ENCODE measurements at regions not wholly inside any gene's neighbourhood (a gene's known extent, or its start where the extent isn't known, plus 50 kb on each side); places are given as distances from the start of the nearest gene placed in this dataset.

- H3K27ac ChIP-seq (ENCODE audit: extremely low read length, insufficient read depth, low read length): no peak overlapping the region
- WGBS (ENCODE audit: low lambda C conversion rate): 86% methylated on average over 6 of the region's 6 CpGs
- no peaks in the 10 kb centered on the region for H3K9me3 ChIP-seq (ENCODE audit: low read length)
- peaks cover 99% of the 10 kb centered on the region for H3K4me1 ChIP-seq (ENCODE audit: insufficient read depth, low read length)
- peaks cover 3 to 43% of the 10 kb centered on the region in 2 experiments; a peak in 4 of 5 replicates for H3K36me3 ChIP-seq (replicated peaks in 1 of 2; ENCODE audit: control insufficient read depth in 1 of 2, insufficient read depth in 2 of 2, low read length in 2 of 2)
- ChIA-PET POLR2A (interaction anchor here (1.2 to 5.5 kb wide), 2 partner anchors 8 to 15 kb away, joined by 7 to 35 read pairs; no protein-coding TSS in a partner anchor), CTCF (ENCODE audit: low intra/inter-chr PET ratio, low total read pairs) (no interaction called here)
- ATAC-seq (no peak), DNase-seq (ENCODE audit: low spot score) (no peak), FAIRE-seq (no peak)
- H3K79me2 ChIP-seq (ENCODE audit: insufficient read depth, low read length): peaks cover 98% of the 10 kb centered on the region
- H2AFZ ChIP-seq (ENCODE audit: low read length): no peak overlapping the region
- intact Hi-C loops (cut with micrococcal nuclease; ENCODE audit: unreplicated experiment) (no loop called here), in situ Hi-C loops (cut with HindIII; ENCODE audit: extremely low pct_ligation_motif_present, low pct_unique_long_range_greater_than_20kb) (no loop called here)
- no peaks in the 10 kb centered on the region for H3K27me3 ChIP-seq (ENCODE audit: control insufficient read depth in 1 of 2, insufficient read depth in 2 of 2, low read length in 2 of 2)
- TF ChIP-seq YEATS4 (CRISPR knock-in tag; IDR thresholded peaks at IDR 0.05; ENCODE audit: borderline replicate concordance): no peak
- TF ChIP-seq ZNF788 (CRISPR knock-in tag; IDR thresholded peaks at IDR 0.05; ENCODE audit: borderline replicate concordance): no peak
- TF ChIP-seq SMAD9 (CRISPR knock-in tag; IDR thresholded peaks at IDR 0.05): no peak
- TF ChIP-seq HHEX (CRISPR knock-in tag; IDR thresholded peaks at IDR 0.05): no peak
- no peak for TF ChIP-seq ARID5B (CRISPR knock-in tag; IDR thresholded peaks at IDR 0.05)
- TF ChIP-seq KLF11 (CRISPR knock-in tag; IDR thresholded peaks at IDR 0.05): no peak
- no peak for TF ChIP-seq ZSCAN9 (CRISPR knock-in tag; IDR thresholded peaks at IDR 0.05; ENCODE audit: borderline replicate concordance)
- TF ChIP-seq NFKB2 (CRISPR knock-in tag; IDR thresholded peaks at IDR 0.05; ENCODE audit: borderline replicate concordance): no peak
- no peak for TF ChIP-seq E2F1 (CRISPR knock-in tag; IDR thresholded peaks at IDR 0.05)
- no peak for TF ChIP-seq ZNF672 (CRISPR knock-in tag; IDR thresholded peaks at IDR 0.05)
- H3K9ac ChIP-seq (ENCODE audit: insufficient read depth, low read depth, low read length): no peak overlapping the region
- no peak overlapping the region for H3K4me2 ChIP-seq (ENCODE audit: low read depth, low read length)
- no peak overlapping the region for H3K4me3 ChIP-seq (replicated peaks in 1 of 3; ENCODE audit: insufficient read depth in 1 of 3, low read depth in 2 of 3, low read length in 3 of 3)
- BruUV-seq (replicated peaks): no TSS peak
- peaks cover 28% of the 10 kb centered on the region; the same call in 1 of the 2 replicates for H4K20me1 ChIP-seq (ENCODE audit: insufficient read depth, low read length)
These were observed 142.5 kb upstream of the DMRT1 start for GRCh38 chr9:698954-699353.

Measured in HepG2 (cell line).